ENCODE measurements at regions not wholly inside any gene's neighbourhood (a gene's known extent, or its start where the extent isn't known, plus 50 kb on each side); places are given as distances from the start of the nearest gene placed in this dataset.
A peak's percentile ranks its signal among the peaks of the same experiment; 100 is the strongest.
"Not testable (repeated sequence)": the region's sequence is repeated elsewhere in the genome, so short reads cannot be mapped to it uniquely, and the experiment has no call there.

- H3K36me3 ChIP-seq; H3K27me3 ChIP-seq; H3K4me3 ChIP-seq; intact Hi-C loops (cut with DNase I); DNase-seq; H3K9me3 ChIP-seq; H3K4me1 ChIP-seq; H3K27ac ChIP-seq: not testable (repeated sequence)
- WGBS (ENCODE audit: insufficient coverage, low coverage, low lambda C conversion rate, missing lambda C conversion rate), result 8% methylated on average over 7 of the region's 11 CpGs
- ATAC-seq, result peak; percentile 67 to 82 (median 76)
Measured at GRCh38 chr2:113551637-113552318, 53.3 kb downstream of the FOXD4L1 start.

GRCh38 chr2:113559820-113560219 lies 61.4 kb downstream of the FOXD4L1 start:
- H3K27me3 ChIP-seq; H3K27ac ChIP-seq; intact Hi-C loops (cut with DNase I); DNase-seq; H3K9me3 ChIP-seq; H3K4me3 ChIP-seq; H3K36me3 ChIP-seq; H3K4me1 ChIP-seq; ATAC-seq: not testable (repeated sequence)
- WGBS (ENCODE audit: insufficient coverage, low coverage, low lambda C conversion rate, missing lambda C conversion rate), result 64% methylated on average over 2 of the region's 2 CpGs

GRCh38 chr2:113562662-113563061 lies 64.2 kb downstream of the FOXD4L1 start:
- 17% methylated on average over 1 of the region's 2 CpGs for WGBS (ENCODE audit: insufficient coverage, low coverage, low lambda C conversion rate, missing lambda C conversion rate)
- H3K4me3 ChIP-seq; ATAC-seq; DNase-seq; H3K36me3 ChIP-seq; H3K27ac ChIP-seq; H3K9me3 ChIP-seq; H3K27me3 ChIP-seq; intact Hi-C loops (cut with DNase I); H3K4me1 ChIP-seq: not testable (repeated sequence)

DNA sequence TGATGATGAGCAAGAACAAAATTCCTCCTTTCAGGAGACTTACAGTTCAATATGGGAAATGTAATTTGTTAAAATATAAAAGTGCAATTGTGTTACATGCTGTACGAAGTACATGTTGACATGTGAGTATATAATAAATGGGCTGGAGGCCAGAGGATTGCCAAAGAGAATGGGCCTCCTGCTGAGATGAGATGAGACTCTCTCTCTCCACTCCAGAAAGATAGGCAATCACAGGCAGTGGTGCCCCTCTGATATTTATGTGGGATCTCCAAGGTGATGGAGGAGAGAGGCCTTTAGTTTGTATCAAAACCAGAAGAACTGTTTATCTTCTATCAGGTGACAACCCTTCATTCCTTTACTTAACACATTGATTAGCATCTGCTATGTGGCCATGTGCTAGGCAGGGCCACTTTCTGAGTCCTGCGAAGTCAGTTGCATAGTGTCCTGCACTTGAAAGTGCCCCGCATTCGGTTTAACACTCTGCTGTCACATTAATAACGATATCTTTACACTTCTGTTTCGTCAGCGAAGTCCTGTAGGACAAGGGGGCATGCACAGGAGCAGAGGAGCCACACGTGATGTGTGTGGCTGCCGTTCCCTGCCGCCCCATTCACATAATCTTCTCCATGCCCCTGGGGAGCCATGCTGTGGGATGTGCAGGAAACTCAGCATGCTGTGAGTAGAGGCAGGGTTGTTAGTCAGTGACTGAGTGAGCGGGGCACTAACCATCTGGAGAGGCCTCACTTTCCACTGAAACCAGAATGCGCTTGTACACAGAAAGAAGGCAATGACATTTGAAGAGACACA lies 60.2 kb upstream of the RABL2A start:
- H3K9me3 ChIP-seq; DNase-seq; H3K4me1 ChIP-seq; ATAC-seq; H3K36me3 ChIP-seq; H3K27me3 ChIP-seq; H3K4me3 ChIP-seq; intact Hi-C loops (cut with DNase I); H3K27ac ChIP-seq: not testable (repeated sequence)
- 53% methylated on average over 10 of the region's 12 CpGs for WGBS (ENCODE audit: insufficient coverage, low coverage, low lambda C conversion rate, missing lambda C conversion rate)

DNA sequence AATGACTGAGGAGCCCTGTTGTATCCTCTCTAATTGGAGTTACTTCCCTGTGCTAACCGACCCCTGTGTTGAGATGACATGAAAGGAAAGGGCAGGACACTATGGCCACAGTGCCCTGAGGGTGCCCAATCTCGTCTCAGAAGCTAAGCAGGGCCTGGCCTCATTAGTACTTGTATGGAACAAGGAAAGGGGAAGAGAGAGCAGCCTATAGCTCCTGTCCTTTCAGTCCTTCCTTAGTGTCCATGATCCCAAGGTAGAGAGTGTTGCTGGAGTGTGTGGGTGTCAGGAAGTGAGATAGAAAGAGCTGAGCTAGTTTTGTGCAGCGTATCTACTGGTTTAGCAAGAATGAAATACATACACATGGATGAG lies 59.6 kb upstream of the RABL2A start:
- H3K27me3 ChIP-seq; H3K36me3 ChIP-seq; intact Hi-C loops (cut with DNase I); H3K9me3 ChIP-seq; DNase-seq; H3K4me1 ChIP-seq; H3K4me3 ChIP-seq; H3K27ac ChIP-seq: not testable (repeated sequence)
- WGBS (ENCODE audit: insufficient coverage, low coverage, low lambda C conversion rate, missing lambda C conversion rate), result 72% methylated on average over 2 of the region's 3 CpGs
- ATAC-seq, result peak in 1 of 4 donors; percentile 27

- H3K4me1 ChIP-seq; H3K9me3 ChIP-seq; ATAC-seq; intact Hi-C loops (cut with DNase I); H3K36me3 ChIP-seq; H3K27me3 ChIP-seq; H3K27ac ChIP-seq; DNase-seq; H3K4me3 ChIP-seq: not testable (repeated sequence)
- WGBS (ENCODE audit: insufficient coverage, low coverage, low lambda C conversion rate, missing lambda C conversion rate), result 80% methylated on average over 10 of the region's 14 CpGs
Measured at GRCh38 chr2:113568231-113568630, 58.8 kb upstream of the RABL2A start.

DNA sequence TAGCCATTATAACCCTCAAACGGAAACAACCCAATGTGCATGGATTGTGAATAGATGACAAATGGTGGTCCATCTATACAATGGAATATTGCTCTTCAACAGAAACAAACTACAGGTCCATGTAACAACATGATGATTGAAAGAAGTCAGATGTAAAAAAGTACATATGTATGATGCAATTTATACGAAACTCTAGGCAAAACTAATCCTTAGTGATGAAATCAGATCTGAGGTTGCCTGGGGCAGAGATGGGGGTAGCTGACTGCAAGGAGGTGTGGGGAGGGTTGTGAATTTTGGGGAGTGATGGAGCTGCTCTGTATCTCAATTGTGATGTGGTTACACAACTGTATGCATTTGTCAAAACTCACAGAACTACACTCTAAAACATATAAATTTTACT lies 57.0 kb upstream of the RABL2A start:
- H3K27ac ChIP-seq; H3K4me1 ChIP-seq; H3K27me3 ChIP-seq; H3K36me3 ChIP-seq; ATAC-seq; H3K4me3 ChIP-seq; intact Hi-C loops (cut with DNase I); DNase-seq; H3K9me3 ChIP-seq: not testable (repeated sequence)
- WGBS (ENCODE audit: insufficient coverage, low coverage, low lambda C conversion rate, missing lambda C conversion rate), result 54% methylated on average over 2 of the region's 2 CpGs

DNA sequence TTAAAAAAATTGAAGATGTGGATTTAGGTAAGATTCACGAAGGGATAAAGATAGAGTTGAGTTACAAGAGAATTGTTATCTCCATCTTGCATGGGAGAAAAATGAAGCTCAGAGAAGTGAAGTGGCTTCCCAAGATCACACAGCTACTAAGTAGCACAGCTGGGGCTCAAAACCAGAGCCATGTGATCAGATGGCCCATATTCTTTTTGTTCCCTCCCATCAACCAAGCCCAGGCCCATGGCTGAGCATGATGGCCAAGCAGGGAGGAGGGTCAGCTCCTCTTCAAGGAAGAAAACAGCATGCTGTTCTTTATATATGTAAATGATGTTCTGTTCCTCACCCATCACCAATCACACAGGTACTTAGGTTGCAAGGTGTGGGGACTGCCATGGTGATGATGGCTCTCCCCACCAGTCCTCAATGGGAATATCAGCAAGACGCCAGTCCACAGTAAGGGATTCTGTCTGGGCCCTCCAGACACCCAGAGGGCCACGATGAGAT lies 56.5 kb upstream of the RABL2A start:
- ATAC-seq; H3K4me3 ChIP-seq; H3K27ac ChIP-seq; H3K36me3 ChIP-seq; H3K27me3 ChIP-seq; H3K4me1 ChIP-seq; DNase-seq; intact Hi-C loops (cut with DNase I); H3K9me3 ChIP-seq: not testable (repeated sequence)
- 40% methylated on average over 1 of the region's 3 CpGs for WGBS (ENCODE audit: insufficient coverage, low coverage, low lambda C conversion rate, missing lambda C conversion rate)

GRCh38 chr2:113571482-113572068 lies 55.5 kb upstream of the RABL2A start:
- H3K4me3 ChIP-seq; intact Hi-C loops (cut with DNase I); DNase-seq; H3K27ac ChIP-seq; H3K27me3 ChIP-seq; H3K9me3 ChIP-seq; H3K36me3 ChIP-seq; H3K4me1 ChIP-seq: not testable (repeated sequence)
- ATAC-seq, result peak; percentile 50 to 70 (median 62)
- WGBS (ENCODE audit: insufficient coverage, low coverage, low lambda C conversion rate, missing lambda C conversion rate), result 17% methylated on average over 1 of the region's 6 CpGs

DNA sequence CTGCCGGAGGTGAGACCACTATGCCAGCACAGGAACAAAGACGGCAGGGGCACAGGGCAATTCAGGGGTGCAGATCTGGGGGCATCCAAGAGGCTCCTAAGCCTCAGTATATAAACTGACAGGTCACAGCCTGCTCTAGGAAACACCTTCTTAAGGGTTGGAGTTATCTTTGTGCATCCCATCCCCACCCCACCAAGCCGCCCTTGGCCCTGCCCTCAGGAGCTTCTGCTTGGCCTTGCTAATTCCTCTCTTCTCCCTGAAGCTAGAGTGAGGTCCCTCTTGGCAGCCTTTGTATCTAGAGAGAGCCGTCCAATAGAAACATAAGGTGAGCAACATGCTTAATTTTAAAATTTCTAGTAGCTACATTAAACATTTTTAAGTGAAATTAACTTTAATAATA lies 51.3 kb upstream of the RABL2A start:
- H3K36me3 ChIP-seq; ATAC-seq; H3K4me3 ChIP-seq; H3K9me3 ChIP-seq; DNase-seq; intact Hi-C loops (cut with DNase I); H3K4me1 ChIP-seq; H3K27me3 ChIP-seq; H3K27ac ChIP-seq: not testable (repeated sequence)
- WGBS (ENCODE audit: insufficient coverage, low coverage, low lambda C conversion rate, missing lambda C conversion rate), result 57% methylated on average over 3 of the region's 4 CpGs

DNA sequence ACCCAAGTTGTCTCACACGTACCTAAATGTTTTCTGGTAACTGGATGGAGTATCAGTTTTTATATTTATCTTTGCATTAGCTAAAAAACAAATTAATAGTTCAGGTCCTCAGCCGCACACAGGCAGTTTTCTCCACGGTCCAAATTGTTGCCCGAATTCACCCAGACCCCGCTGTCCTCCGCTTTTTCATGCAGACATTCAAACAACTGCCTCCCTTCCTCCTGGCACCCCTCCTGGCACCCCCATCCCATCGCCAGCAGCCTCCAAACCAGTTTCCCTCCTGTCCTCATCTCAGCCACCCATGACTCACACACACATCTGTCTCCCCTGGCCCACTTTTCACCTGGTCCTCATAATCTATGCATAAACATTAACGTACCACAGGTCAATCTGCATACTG lies 50.7 kb upstream of the RABL2A start:
- H3K9me3 ChIP-seq; H3K4me3 ChIP-seq; DNase-seq; H3K27ac ChIP-seq; H3K27me3 ChIP-seq; H3K36me3 ChIP-seq; H3K4me1 ChIP-seq; intact Hi-C loops (cut with DNase I); ATAC-seq: not testable (repeated sequence)
- WGBS (ENCODE audit: insufficient coverage, low coverage, low lambda C conversion rate, missing lambda C conversion rate), result 80% methylated on average over 7 of the region's 8 CpGs
